ENCODE measurements at regions not wholly inside any gene's neighbourhood (a gene's known extent, or its start where the extent isn't known, plus 50 kb on each side); places are given as distances from the start of the nearest gene placed in this dataset.

- TF ChIP-seq, protein P1, sequence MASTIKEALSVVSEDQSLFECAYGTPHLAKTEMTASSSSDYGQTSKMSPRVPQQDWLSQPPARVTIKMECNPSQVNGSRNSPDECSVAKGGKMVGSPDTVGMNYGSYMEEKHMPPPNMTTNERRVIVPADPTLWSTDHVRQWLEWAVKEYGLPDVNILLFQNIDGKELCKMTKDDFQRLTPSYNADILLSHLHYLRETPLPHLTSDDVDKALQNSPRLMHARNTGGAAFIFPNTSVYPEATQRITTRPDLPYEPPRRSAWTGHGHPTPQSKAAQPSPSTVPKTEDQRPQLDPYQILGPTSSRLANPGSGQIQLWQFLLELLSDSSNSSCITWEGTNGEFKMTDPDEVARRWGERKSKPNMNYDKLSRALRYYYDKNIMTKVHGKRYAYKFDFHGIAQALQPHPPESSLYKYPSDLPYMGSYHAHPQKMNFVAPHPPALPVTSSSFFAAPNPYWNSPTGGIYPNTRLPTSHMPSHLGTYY (CRISPR knock-in tag; IDR thresholded peaks at IDR 0.05) = no peak
- TF ChIP-seq CTCF (IDR thresholded peaks at IDR 0.05) = no peak
- TF ChIP-seq, protein P2, sequence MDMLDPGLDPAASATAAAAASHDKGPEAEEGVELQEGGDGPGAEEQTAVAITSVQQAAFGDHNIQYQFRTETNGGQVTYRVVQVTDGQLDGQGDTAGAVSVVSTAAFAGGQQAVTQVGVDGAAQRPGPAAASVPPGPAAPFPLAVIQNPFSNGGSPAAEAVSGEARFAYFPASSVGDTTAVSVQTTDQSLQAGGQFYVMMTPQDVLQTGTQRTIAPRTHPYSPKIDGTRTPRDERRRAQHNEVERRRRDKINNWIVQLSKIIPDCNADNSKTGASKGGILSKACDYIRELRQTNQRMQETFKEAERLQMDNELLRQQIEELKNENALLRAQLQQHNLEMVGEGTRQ (CRISPR knock-in tag; IDR thresholded peaks at IDR 0.05) = no peak
- no peak for TF ChIP-seq PRDM15 (CRISPR knock-in tag; IDR thresholded peaks at IDR 0.05)
- no peak for TF ChIP-seq FOXP1 (CRISPR knock-in tag; IDR thresholded peaks at IDR 0.05; ENCODE audit: borderline replicate concordance)
- TF ChIP-seq, protein P3, sequence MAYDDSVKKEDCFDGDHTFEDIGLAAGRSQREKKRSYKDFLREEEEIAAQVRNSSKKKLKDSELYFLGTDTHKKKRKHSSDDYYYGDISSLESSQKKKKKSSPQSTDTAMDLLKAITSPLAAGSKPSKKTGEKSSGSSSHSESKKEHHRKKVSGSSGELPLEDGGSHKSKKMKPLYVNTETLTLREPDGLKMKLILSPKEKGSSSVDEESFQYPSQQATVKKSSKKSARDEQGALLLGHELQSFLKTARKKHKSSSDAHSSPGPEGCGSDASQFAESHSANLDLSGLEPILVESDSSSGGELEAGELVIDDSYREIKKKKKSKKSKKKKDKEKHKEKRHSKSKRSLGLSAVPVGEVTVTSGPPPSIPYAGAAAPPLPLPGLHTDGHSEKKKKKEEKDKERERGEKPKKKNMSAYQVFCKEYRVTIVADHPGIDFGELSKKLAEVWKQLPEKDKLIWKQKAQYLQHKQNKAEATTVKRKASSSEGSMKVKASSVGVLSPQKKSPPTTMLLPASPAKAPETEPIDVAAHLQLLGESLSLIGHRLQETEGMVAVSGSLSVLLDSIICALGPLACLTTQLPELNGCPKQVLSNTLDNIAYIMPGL (CRISPR knock-in tag; IDR thresholded peaks at IDR 0.05) = no peak
- TF ChIP-seq, protein P4, sequence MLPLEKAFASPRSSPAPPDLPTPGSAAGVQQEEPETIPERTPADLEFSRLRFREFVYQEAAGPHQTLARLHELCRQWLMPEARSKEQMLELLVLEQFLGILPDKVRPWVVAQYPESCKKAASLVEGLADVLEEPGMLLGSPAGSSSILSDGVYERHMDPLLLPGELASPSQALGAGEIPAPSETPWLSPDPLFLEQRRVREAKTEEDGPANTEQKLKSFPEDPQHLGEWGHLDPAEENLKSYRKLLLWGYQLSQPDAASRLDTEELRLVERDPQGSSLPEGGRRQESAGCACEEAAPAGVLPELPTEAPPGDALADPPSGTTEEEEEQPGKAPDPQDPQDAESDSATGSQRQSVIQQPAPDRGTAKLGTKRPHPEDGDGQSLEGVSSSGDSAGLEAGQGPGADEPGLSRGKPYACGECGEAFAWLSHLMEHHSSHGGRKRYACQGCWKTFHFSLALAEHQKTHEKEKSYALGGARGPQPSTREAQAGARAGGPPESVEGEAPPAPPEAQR (CRISPR knock-in tag; IDR thresholded peaks at IDR 0.05) = no peak
- no peak for TF ChIP-seq SP1 (CRISPR knock-in tag; conservative IDR thresholded peaks at IDR 0.05)
- no peak for TF ChIP-seq TEAD4 (CRISPR knock-in tag; IDR thresholded peaks at IDR 0.05)
- no peak for TF ChIP-seq GRHL2 (CRISPR knock-in tag; IDR thresholded peaks at IDR 0.05; ENCODE audit: insufficient replicate concordance, severe bottlenecking)
- no peak for TF ChIP-seq TEAD1 (CRISPR knock-in tag; IDR thresholded peaks at IDR 0.05)
Measured at GRCh38 chr13:85638265-85638664, 161.0 kb downstream of the SLITRK6 start.
